Omental fat pad (tissue), 3 donors: ENCODE measurements at regions not wholly inside any gene's neighbourhood (a gene's known extent, or its start where the extent isn't known, plus 50 kb on each side); places are given as distances from the start of the nearest gene placed in this dataset.

Experiments used
- ATAC-seq: fragments of 150-250 bp; one replicate; pipeline ENCODE4 v1.9.1; 2016; ENCODE audit warnings: mild to moderate bottlenecking, moderate library complexity; ENCODE audit not compliant: low FRiP score
- DNase-seq: peaks from one replicate; pipeline ENCODE4 v3.0.0-alpha.2; 2019; ENCODE audit warnings: low spot score
- CTCF ChIP-seq, 3 donors: fragments of 450-650 bp; IDR thresholded peaks; one replicate each; pipeline ENCODE4 v1.5.1; 2016 to 2017; ENCODE audit warnings: antibody characterized with exemption in 3 of 3, mild to moderate bottlenecking in 3 of 3, moderate library complexity in 2 of 3

- DNase-seq: no peak
- no peak for ATAC-seq
- no peak for TF ChIP-seq CTCF (IDR thresholded peaks at IDR 0.05)
These were observed 246.8 kb upstream of the POU3F2 start for GRCh38 chr6:98587555-98587954.

- ATAC-seq: no peak
- no peak for TF ChIP-seq CTCF (IDR thresholded peaks at IDR 0.05)
- no peak for DNase-seq
These were observed 244.8 kb upstream of the POU3F2 start for GRCh38 chr6:98589536-98589935.

GRCh38 chr6:98590136-98590681 is 244.2 kb upstream of the POU3F2 start:
- DNase-seq (no peak), ATAC-seq (no peak)
- no peak for TF ChIP-seq CTCF (IDR thresholded peaks at IDR 0.05)

- no peak for ATAC-seq
- DNase-seq: no peak
- no peak for TF ChIP-seq CTCF (IDR thresholded peaks at IDR 0.05)
These were observed 243.4 kb upstream of the POU3F2 start for GRCh38 chr6:98590997-98591396.

- no peak for DNase-seq
- no peak for TF ChIP-seq CTCF (IDR thresholded peaks at IDR 0.05)
- ATAC-seq: no peak
These were observed 240.7 kb upstream of the POU3F2 start for GRCh38 chr6:98593676-98594075.

- ATAC-seq: no peak
- DNase-seq: no peak
- TF ChIP-seq CTCF (IDR thresholded peaks at IDR 0.05): no peak
These were observed 232.7 kb upstream of the POU3F2 start for GRCh38 chr6:98601716-98602115.

GRCh38 chr6:98605705-98606104 is 228.7 kb upstream of the POU3F2 start:
- ATAC-seq (no peak), DNase-seq (no peak)
- no peak for TF ChIP-seq CTCF (IDR thresholded peaks at IDR 0.05)
